Spinal cord (tissue), 9 donors: ENCODE measurements at regions not wholly inside any gene's neighbourhood (a gene's known extent, or its start where the extent isn't known, plus 50 kb on each side); places are given as distances from the start of the nearest gene placed in this dataset.

Source experiments
- DNase-seq, 6 donors: peaks; one replicate each; pipeline versions ENCODE4 v3.0.0 to v3.0.0-alpha.2; 2013 to 2015; ENCODE audit warnings: low spot score in 6 of 6, low read depth in 4 of 6
- H3K27ac ChIP-seq: one replicate; pipeline ENCODE4 v1.5.1; 2013; ENCODE audit warnings: low read depth, low read length, control low read depth
- H3K27me3 ChIP-seq: one replicate; pipeline ENCODE4 v1.6.1; 2013; ENCODE audit warnings: low read length; ENCODE audit not compliant: control insufficient read depth, insufficient read depth
- H3K36me3 ChIP-seq: one replicate; pipeline ENCODE4 v1.6.1; 2013; ENCODE audit warnings: low read length; ENCODE audit not compliant: control insufficient read depth, insufficient read depth
- H3K4me1 ChIP-seq: one replicate; pipeline ENCODE4 v1.6.1; 2013; ENCODE audit warnings: low read length; ENCODE audit not compliant: control insufficient read depth, insufficient read depth
- H3K4me3 ChIP-seq: one replicate; pipeline ENCODE4 v1.5.1; 2013; ENCODE audit warnings: low read depth, low read length, control low read depth
- H3K9me3 ChIP-seq: one replicate; pipeline ENCODE4 v1.6.1; 2013; ENCODE audit warnings: low read length; ENCODE audit not compliant: control insufficient read depth, insufficient read depth
- WGBS: methylation state at CpG from one replicate; pipeline ENCODE4 v1.1.5; 2013; ENCODE audit warnings: missing lambda C conversion rate; ENCODE audit not compliant: insufficient coverage; 5-methylcytosine and 5-hydroxymethylcytosine counted together
- donor health status: healthy.

- no peak overlapping the region for H3K27ac ChIP-seq
- H3K4me3 ChIP-seq, result no peak overlapping the region
- 83% methylated on average over 2 of the region's 3 CpGs for WGBS
These were observed 206.3 kb downstream of the MAF start for GRCh38 chr16:79394206-79394605.

GRCh38 chr16:79393564-79393963 lies 207.0 kb downstream of the MAF start:
- 58% methylated on average over 2 of the region's 2 CpGs for WGBS
- no peak for DNase-seq
- H3K9me3 ChIP-seq, result no peaks in the 10 kb centered on the region
- no peaks in the 10 kb centered on the region for H3K36me3 ChIP-seq
- no peaks in the 10 kb centered on the region for H3K27me3 ChIP-seq
- no peak overlapping the region for H3K4me3 ChIP-seq
- no peak overlapping the region for H3K27ac ChIP-seq
- no peaks in the 10 kb centered on the region for H3K4me1 ChIP-seq

More at GRCh38 chr16:79394206-79394605, 206.3 kb downstream of the MAF start:
- H3K27me3 ChIP-seq, result no peaks in the 10 kb centered on the region
- no peaks in the 10 kb centered on the region for H3K36me3 ChIP-seq
- no peaks in the 10 kb centered on the region for H3K9me3 ChIP-seq
- DNase-seq, result no peak
- H3K4me1 ChIP-seq, result no peaks in the 10 kb centered on the region

- Histone ChIP-seq H3K27me3 (no peaks in the 10 kb centered on the region), H3K4me1 (no peaks in the 10 kb centered on the region), H3K27ac (no peak overlapping the region), H3K4me3 (no peak overlapping the region), H3K36me3 (no peaks in the 10 kb centered on the region), H3K9me3 (no peaks in the 10 kb centered on the region)
- 59% methylated on average over 3 of the region's 4 CpGs for WGBS
- peak in 1 of 6 donors; percentile 35 for DNase-seq
These were observed 207.4 kb downstream of the MAF start for GRCh38 chr16:79393127-79393526.

- no peaks in the 10 kb centered on the region for H3K27me3 ChIP-seq
- DNase-seq, result no peak
- no peaks in the 10 kb centered on the region for H3K4me1 ChIP-seq
- no peak overlapping the region for H3K27ac ChIP-seq
- H3K36me3 ChIP-seq, result no peaks in the 10 kb centered on the region
- H3K9me3 ChIP-seq, result no peaks in the 10 kb centered on the region
- no peak overlapping the region for H3K4me3 ChIP-seq
These were observed 208.5 kb downstream of the MAF start for GRCh38 chr16:79392081-79392480.

GRCh38 chr16:79391395-79391794 lies 209.1 kb downstream of the MAF start:
- H3K9me3 ChIP-seq, result no peaks in the 10 kb centered on the region
- H3K4me1 ChIP-seq, result no peaks in the 10 kb centered on the region
- no peak overlapping the region for H3K4me3 ChIP-seq
- no peaks in the 10 kb centered on the region for H3K27me3 ChIP-seq
- DNase-seq, result no peak
- 85% methylated on average over 7 of the region's 11 CpGs for WGBS
- no peak overlapping the region for H3K27ac ChIP-seq
- H3K36me3 ChIP-seq, result no peaks in the 10 kb centered on the region

GRCh38 chr16:79390481-79391051 lies 210.0 kb downstream of the MAF start:
- Histone ChIP-seq H3K9me3 (no peaks in the 10 kb centered on the region), H3K27me3 (no peaks in the 10 kb centered on the region), H3K27ac (no peak overlapping the region), H3K36me3 (no peaks in the 10 kb centered on the region), H3K4me3 (no peak overlapping the region), H3K4me1 (no peaks in the 10 kb centered on the region)
- WGBS, result 84% methylated on average over 8 of the region's 9 CpGs
- peak in 1 of 6 donors; percentile 46 for DNase-seq

GRCh38 chr16:79388396-79388795 lies 212.1 kb downstream of the MAF start:
- Histone ChIP-seq H3K4me1 (no peaks in the 10 kb centered on the region), H3K27ac (no peak overlapping the region), H3K27me3 (no peaks in the 10 kb centered on the region), H3K4me3 (no peak overlapping the region), H3K36me3 (no peaks in the 10 kb centered on the region), H3K9me3 (no peaks in the 10 kb centered on the region)
- no peak for DNase-seq
- WGBS, result no CpG with 5 or more reads among the region's 1 CpG

GRCh38 chr16:79386299-79386698 lies 214.2 kb downstream of the MAF start:
- H3K36me3 ChIP-seq, result no peaks in the 10 kb centered on the region
- no peaks in the 10 kb centered on the region for H3K27me3 ChIP-seq
- H3K9me3 ChIP-seq, result no peaks in the 10 kb centered on the region
- H3K27ac ChIP-seq, result no peak overlapping the region
- 100% methylated on average over 2 of the region's 7 CpGs for WGBS
- DNase-seq, result no peak
- no peaks in the 10 kb centered on the region for H3K4me1 ChIP-seq
- H3K4me3 ChIP-seq, result no peak overlapping the region

- H3K27me3 ChIP-seq, result no peaks in the 10 kb centered on the region
- peak in 2 of 6 donors; percentile 26 to 60 for DNase-seq
- H3K4me1 ChIP-seq, result peaks cover 4% of the 10 kb centered on the region
- H3K27ac ChIP-seq, result no peak overlapping the region
- 80% methylated on average over 3 of the region's 10 CpGs for WGBS
- no peaks in the 10 kb centered on the region for H3K9me3 ChIP-seq
- H3K36me3 ChIP-seq, result no peaks in the 10 kb centered on the region
- H3K4me3 ChIP-seq, result no peak overlapping the region
These were observed 218.9 kb downstream of the MAF start for GRCh38 chr16:79381603-79382042.

- Histone ChIP-seq H3K4me3 (no peak overlapping the region), H3K27me3 (no peaks in the 10 kb centered on the region), H3K27ac (no peak overlapping the region), H3K9me3 (no peaks in the 10 kb centered on the region), H3K36me3 (no peaks in the 10 kb centered on the region), H3K4me1 (peaks cover 4% of the 10 kb centered on the region)
- DNase-seq, result no peak
- WGBS, result 69% methylated on average over 7 of the region's 9 CpGs
These were observed 219.4 kb downstream of the MAF start for GRCh38 chr16:79380995-79381602.
